NCI-H1092 treated with DMSO at 0.1 percent for 48 hours (cell line): ENCODE measurements at regions not wholly inside any gene's neighbourhood (a gene's known extent, or its start where the extent isn't known, plus 50 kb on each side); places are given as distances from the start of the nearest gene placed in this dataset.

Experiments used
- DNase-seq: peaks from one replicate; lab custom pipeline; 2025; lab: John Stamatoyannopoulos, UW

- no peak for DNase-seq
Measured at GRCh38 chr5:57618767-57619381, 136.3 kb upstream of the ACTBL2 start.

- DNase-seq = no peak
Measured at GRCh38 chr5:57613741-57614140, 131.1 kb upstream of the ACTBL2 start.

GRCh38 chr5:57611177-57611576 lies 128.6 kb upstream of the ACTBL2 start:
- DNase-seq = no peak

GRCh38 chr5:57608542-57608941 lies 125.9 kb upstream of the ACTBL2 start:
- DNase-seq = no peak

GRCh38 chr5:57601996-57602395 lies 119.4 kb upstream of the ACTBL2 start:
- DNase-seq = no peak

- DNase-seq = no peak
Measured at GRCh38 chr5:57600321-57600720, 117.7 kb upstream of the ACTBL2 start.

- DNase-seq = no peak
Measured at GRCh38 chr5:57598756-57599155, 116.1 kb upstream of the ACTBL2 start.

GRCh38 chr5:57598097-57598496 lies 115.5 kb upstream of the ACTBL2 start:
- no peak for DNase-seq

- DNase-seq = no peak
Measured at GRCh38 chr5:57595523-57595991, 112.9 kb upstream of the ACTBL2 start.

- no peak for DNase-seq
Measured at GRCh38 chr5:57594436-57594835, 111.8 kb upstream of the ACTBL2 start.

- DNase-seq = no peak
Measured at GRCh38 chr5:57592236-57592635, 109.6 kb upstream of the ACTBL2 start.

GRCh38 chr5:57586649-57587048 lies 104.0 kb upstream of the ACTBL2 start:
- no peak for DNase-seq

GRCh38 chr5:57582578-57583070 lies 100.0 kb upstream of the ACTBL2 start:
- no peak for DNase-seq

- no peak for DNase-seq
Measured at GRCh38 chr5:57581772-57582171, 99.2 kb upstream of the ACTBL2 start.

GRCh38 chr5:57581222-57581621 lies 98.6 kb upstream of the ACTBL2 start:
- no peak for DNase-seq

GRCh38 chr5:57577432-57578175 lies 95.0 kb upstream of the ACTBL2 start:
- DNase-seq = no peak

- DNase-seq = no peak
Measured at GRCh38 chr5:57576317-57576716, 93.7 kb upstream of the ACTBL2 start.

- no peak for DNase-seq
Measured at GRCh38 chr5:57575839-57576238, 93.2 kb upstream of the ACTBL2 start.

- DNase-seq = no peak
Measured at GRCh38 chr5:57572461-57572860, 89.8 kb upstream of the ACTBL2 start.

GRCh38 chr5:57569601-57570000 lies 87.0 kb upstream of the ACTBL2 start:
- DNase-seq = no peak

GRCh38 chr5:57568136-57568535 lies 85.5 kb upstream of the ACTBL2 start:
- DNase-seq = no peak

GRCh38 chr5:57566914-57567313 lies 84.3 kb upstream of the ACTBL2 start:
- DNase-seq = no peak

GRCh38 chr5:57561231-57561842 lies 78.7 kb upstream of the ACTBL2 start:
- no peak for DNase-seq
